ENCODE measurements at regions not wholly inside any gene's neighbourhood (a gene's known extent, or its start where the extent isn't known, plus 50 kb on each side); places are given as distances from the start of the nearest gene placed in this dataset.

DNA sequence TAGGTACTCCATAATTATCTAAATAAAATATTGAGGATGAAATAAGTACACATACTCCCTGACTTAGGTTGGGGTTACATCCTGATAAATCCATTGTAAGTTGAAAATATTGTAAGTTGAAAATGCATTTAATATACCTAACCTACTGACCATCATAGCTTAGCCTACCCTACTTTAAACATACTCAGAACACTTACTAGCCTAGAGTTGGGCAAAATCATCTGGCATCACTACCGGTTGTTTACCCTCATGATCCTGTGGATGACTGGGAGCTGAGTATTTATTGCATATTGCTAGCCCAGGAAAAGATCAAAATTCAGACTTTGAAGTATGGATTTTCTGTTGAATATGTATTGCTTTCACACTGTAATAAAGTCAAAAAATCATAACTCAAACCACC lies 467.3 kb downstream of the C6orf118 start:
- Histone ChIP-seq H3K4me1 (ENCODE audit: insufficient read depth, low read length, poor library complexity, severe bottlenecking) (no peaks in the 10 kb centered on the region), H3F3A (ENCODE audit: low read depth) (no peaks in the 10 kb centered on the region), H3K4me3 (ENCODE audit: low read length, poor library complexity, severe bottlenecking) (no peak overlapping the region), H3K79me2 (ENCODE audit: insufficient read depth, low read length) (no peaks in the 10 kb centered on the region), H3K27me3 (ENCODE audit: insufficient read depth, low read length, poor library complexity, severe bottlenecking) (no peaks in the 10 kb centered on the region), H3K36me3 (ENCODE audit: insufficient read depth, low read length) (no peaks in the 10 kb centered on the region), H3K9me2 (replicated peaks; ENCODE audit: low read depth, low read length) (no peaks in the 10 kb centered on the region), H3K9ac (ENCODE audit: low read depth, low read length, poor library complexity, severe bottlenecking) (no peak overlapping the region), H2AFZ (ENCODE audit: low read length) (no peak overlapping the region), H4K20me1 (ENCODE audit: insufficient read depth, low read length, poor library complexity, severe bottlenecking) (no peaks in the 10 kb centered on the region), H3K4me2 (ENCODE audit: low read depth, low read length, poor library complexity, severe bottlenecking) (no peak overlapping the region), H3K9me3 (ENCODE audit: insufficient read depth, low read depth, low read length) (no peaks in the 10 kb centered on the region)
- TF ChIP-seq, protein P1, sequence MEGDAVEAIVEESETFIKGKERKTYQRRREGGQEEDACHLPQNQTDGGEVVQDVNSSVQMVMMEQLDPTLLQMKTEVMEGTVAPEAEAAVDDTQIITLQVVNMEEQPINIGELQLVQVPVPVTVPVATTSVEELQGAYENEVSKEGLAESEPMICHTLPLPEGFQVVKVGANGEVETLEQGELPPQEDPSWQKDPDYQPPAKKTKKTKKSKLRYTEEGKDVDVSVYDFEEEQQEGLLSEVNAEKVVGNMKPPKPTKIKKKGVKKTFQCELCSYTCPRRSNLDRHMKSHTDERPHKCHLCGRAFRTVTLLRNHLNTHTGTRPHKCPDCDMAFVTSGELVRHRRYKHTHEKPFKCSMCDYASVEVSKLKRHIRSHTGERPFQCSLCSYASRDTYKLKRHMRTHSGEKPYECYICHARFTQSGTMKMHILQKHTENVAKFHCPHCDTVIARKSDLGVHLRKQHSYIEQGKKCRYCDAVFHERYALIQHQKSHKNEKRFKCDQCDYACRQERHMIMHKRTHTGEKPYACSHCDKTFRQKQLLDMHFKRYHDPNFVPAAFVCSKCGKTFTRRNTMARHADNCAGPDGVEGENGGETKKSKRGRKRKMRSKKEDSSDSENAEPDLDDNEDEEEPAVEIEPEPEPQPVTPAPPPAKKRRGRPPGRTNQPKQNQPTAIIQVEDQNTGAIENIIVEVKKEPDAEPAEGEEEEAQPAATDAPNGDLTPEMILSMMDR (conservative IDR thresholded peaks at IDR 0.05; ENCODE audit: low read length): no peak
- no peak for TF ChIP-seq EZH2phosphoT487 (IDR thresholded peaks at IDR 0.05; ENCODE audit: borderline replicate concordance)

GRCh38 chr6:164838068-164838615 lies 471.3 kb downstream of the C6orf118 start:
- Histone ChIP-seq H3F3A (ENCODE audit: low read depth) (no peaks in the 10 kb centered on the region), H3K9me3 (ENCODE audit: insufficient read depth, low read depth, low read length) (no peaks in the 10 kb centered on the region), H3K27me3 (ENCODE audit: insufficient read depth, low read length, poor library complexity, severe bottlenecking) (no peaks in the 10 kb centered on the region), H3K79me2 (ENCODE audit: insufficient read depth, low read length) (no peaks in the 10 kb centered on the region), H4K20me1 (ENCODE audit: insufficient read depth, low read length, poor library complexity, severe bottlenecking) (no peaks in the 10 kb centered on the region), H3K4me2 (ENCODE audit: low read depth, low read length, poor library complexity, severe bottlenecking) (no peak overlapping the region), H3K36me3 (ENCODE audit: insufficient read depth, low read length) (no peaks in the 10 kb centered on the region), H3K9me2 (replicated peaks; ENCODE audit: low read depth, low read length) (no peaks in the 10 kb centered on the region), H3K4me1 (ENCODE audit: insufficient read depth, low read length, poor library complexity, severe bottlenecking) (no peaks in the 10 kb centered on the region), H3K9ac (ENCODE audit: low read depth, low read length, poor library complexity, severe bottlenecking) (no peak overlapping the region), H2AFZ (ENCODE audit: low read length) (no peak overlapping the region), H3K4me3 (ENCODE audit: low read length, poor library complexity, severe bottlenecking) (no peak overlapping the region)
- no peak for TF ChIP-seq EZH2phosphoT487 (IDR thresholded peaks at IDR 0.05; ENCODE audit: borderline replicate concordance)
- TF ChIP-seq, protein P1 (conservative IDR thresholded peaks at IDR 0.05; ENCODE audit: low read length): no peak

DNA sequence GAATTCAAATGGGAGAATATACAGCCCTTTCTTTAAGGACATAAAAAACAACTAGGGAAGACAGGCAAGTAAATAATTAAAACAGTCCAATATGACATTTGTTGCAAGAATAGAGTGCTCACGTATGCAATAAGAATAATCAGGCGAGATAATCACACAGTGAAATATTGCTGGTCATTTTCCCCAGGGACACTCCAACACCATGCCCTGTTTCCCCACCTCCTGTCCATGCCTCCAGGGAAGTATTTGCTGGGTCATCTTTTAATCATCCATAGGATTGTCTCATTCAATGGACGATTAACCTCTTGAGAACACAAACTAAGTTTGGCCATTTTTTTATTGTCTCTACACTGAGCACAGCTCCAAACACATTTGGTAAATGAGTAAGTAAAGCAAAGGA lies 472.9 kb downstream of the C6orf118 start:
- TF ChIP-seq EZH2phosphoT487 (IDR thresholded peaks at IDR 0.05; ENCODE audit: borderline replicate concordance): no peak
- TF ChIP-seq, protein P1 (conservative IDR thresholded peaks at IDR 0.05; ENCODE audit: low read length): no peak
- no peak overlapping the region for H2AFZ ChIP-seq (ENCODE audit: low read length)
- H4K20me1 ChIP-seq (ENCODE audit: insufficient read depth, low read length, poor library complexity, severe bottlenecking): no peaks in the 10 kb centered on the region
- no peaks in the 10 kb centered on the region for H3K4me1 ChIP-seq (ENCODE audit: insufficient read depth, low read length, poor library complexity, severe bottlenecking)
- no peaks in the 10 kb centered on the region for H3K27me3 ChIP-seq (ENCODE audit: insufficient read depth, low read length, poor library complexity, severe bottlenecking)
- no peaks in the 10 kb centered on the region for H3K36me3 ChIP-seq (ENCODE audit: insufficient read depth, low read length)
- H3K9me2 ChIP-seq (replicated peaks; ENCODE audit: low read depth, low read length): no peaks in the 10 kb centered on the region
- no peaks in the 10 kb centered on the region for H3K79me2 ChIP-seq (ENCODE audit: insufficient read depth, low read length)
- H3K4me2 ChIP-seq (ENCODE audit: low read depth, low read length, poor library complexity, severe bottlenecking): no peak overlapping the region
- no peak overlapping the region for H3K4me3 ChIP-seq (ENCODE audit: low read length, poor library complexity, severe bottlenecking)
- no peaks in the 10 kb centered on the region for H3K9me3 ChIP-seq (ENCODE audit: insufficient read depth, low read depth, low read length)
- H3F3A ChIP-seq (ENCODE audit: low read depth): no peaks in the 10 kb centered on the region
- no peak overlapping the region for H3K9ac ChIP-seq (ENCODE audit: low read depth, low read length, poor library complexity, severe bottlenecking)
